Heart left ventricle (tissue), 13 donors: ENCODE measurements at regions not wholly inside any gene's neighbourhood (a gene's known extent, or its start where the extent isn't known, plus 50 kb on each side); places are given as distances from the start of the nearest gene placed in this dataset.

Experiments
- POLR2A ChIP-seq, 2 donors: fragments of 450-650 bp; IDR thresholded peaks; one replicate each; pipeline ENCODE4 v1.6.1; 2017; ENCODE audit warnings: antibody characterized with exemption in 2 of 2, mild to moderate bottlenecking in 2 of 2, moderate library complexity in 2 of 2
- TF ChIP-seq, protein P1 (sequence below), 12 donors: fragments of 200-600 bp; sonication (generic) in 4 of 12; IDR thresholded peaks; one replicate each; pipeline versions ENCODE4 v1.5.0 to v1.8.0; 2018 to 2022; ENCODE audit warnings: antibody characterized with exemption in 12 of 12, mild to moderate bottlenecking in 5 of 12
- donor health status: ischemic (EF 13 %, LVEDD 7.1; RV severe dilation, severe dysfunction).
- donor health status: DM: no; HTN: yes; CAD: no.
- donor health status: DM: no; HTN: no; CAD: no.
- donor health status: ischemic (EF 25% LVEDD 6.9; RV normal size, moderate dysfunction).
- donor health status: ischemic (EF 25% LVEDD 5.7; RV mildly dilated, moderate dysfunction).
- donor health status: ischemic (EF 35%, LVEDD 5.7; RV mildly dilated, moderate dysfunction).
- donor health status: nonischemic (EF 11% LVEDD 7.7; RV severe dilation, severe dysfunction).
- donor health status: DM: yes; HTN: yes; CAD: no.
- donor health status: PGD.
- donor health status: ischemic (EF 29% LVEDD 5.4; RV normal size, mild dysfunction).
- donor health status: nonischemic (EF 23%, LVEDD 6.1; RV moderate dilation, normal function).

GRCh38 chr5:86507574-86507973 is 110.2 kb upstream of the COX7C start:
- TF ChIP-seq, protein P1, sequence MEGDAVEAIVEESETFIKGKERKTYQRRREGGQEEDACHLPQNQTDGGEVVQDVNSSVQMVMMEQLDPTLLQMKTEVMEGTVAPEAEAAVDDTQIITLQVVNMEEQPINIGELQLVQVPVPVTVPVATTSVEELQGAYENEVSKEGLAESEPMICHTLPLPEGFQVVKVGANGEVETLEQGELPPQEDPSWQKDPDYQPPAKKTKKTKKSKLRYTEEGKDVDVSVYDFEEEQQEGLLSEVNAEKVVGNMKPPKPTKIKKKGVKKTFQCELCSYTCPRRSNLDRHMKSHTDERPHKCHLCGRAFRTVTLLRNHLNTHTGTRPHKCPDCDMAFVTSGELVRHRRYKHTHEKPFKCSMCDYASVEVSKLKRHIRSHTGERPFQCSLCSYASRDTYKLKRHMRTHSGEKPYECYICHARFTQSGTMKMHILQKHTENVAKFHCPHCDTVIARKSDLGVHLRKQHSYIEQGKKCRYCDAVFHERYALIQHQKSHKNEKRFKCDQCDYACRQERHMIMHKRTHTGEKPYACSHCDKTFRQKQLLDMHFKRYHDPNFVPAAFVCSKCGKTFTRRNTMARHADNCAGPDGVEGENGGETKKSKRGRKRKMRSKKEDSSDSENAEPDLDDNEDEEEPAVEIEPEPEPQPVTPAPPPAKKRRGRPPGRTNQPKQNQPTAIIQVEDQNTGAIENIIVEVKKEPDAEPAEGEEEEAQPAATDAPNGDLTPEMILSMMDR (IDR thresholded peaks at IDR 0.05) = no peak
- TF ChIP-seq POLR2A (IDR thresholded peaks at IDR 0.05) = no peak
